Heart left ventricle (tissue), 16 donors: ENCODE measurements at regions not wholly inside any gene's neighbourhood (a gene's known extent, or its start where the extent isn't known, plus 50 kb on each side); places are given as distances from the start of the nearest gene placed in this dataset.
A peak's percentile ranks its signal among the peaks of the same experiment; 100 is the strongest.

Source experiments
- ATAC-seq, 4 donors: fragments of 200-7000 bp; cut with Tn5 transposase; one replicate each; pipeline ENCODE4 v1.9.1; 2020 to 2022; ENCODE audit warnings: moderate library complexity in 4 of 4, mild to moderate bottlenecking in 3 of 4, moderate number of reproducible peaks in 1 of 4
- DNase-seq, 5 donors: peaks; one replicate each; pipeline ENCODE4 v3.0.0-alpha.2; 2020
- H3K27ac ChIP-seq, 12 donors: fragments of 200-600 bp; sonication (generic) in 4 of 12; one replicate each; pipeline versions ENCODE4 v1.5.0 to v1.8.0; 2016 to 2022; ENCODE audit warnings: mild to moderate bottlenecking in 2 of 12
- H3K27me3 ChIP-seq, 9 donors: fragments of 200-600 bp; sonication (generic) in 2 of 9; one replicate each; pipeline versions ENCODE4 v1.5.1 to v1.8.0; 2016 to 2022; ENCODE audit warnings: mild to moderate bottlenecking in 3 of 9
- H3K36me3 ChIP-seq, 9 donors: fragments of 200-600 bp; sonication (generic) in 2 of 9; one replicate each; pipeline versions ENCODE4 v1.5.0 to v1.8.0; 2018 to 2022; ENCODE audit warnings: mild to moderate bottlenecking in 2 of 9
- H3K4me1 ChIP-seq, 12 donors: fragments of 200-600 bp; sonication (generic) in 4 of 12; one replicate each; pipeline versions ENCODE4 v1.5.0 to v1.8.0; 2016 to 2022; ENCODE audit warnings: mild to moderate bottlenecking in 3 of 12
- H3K4me3 ChIP-seq, 12 donors: fragments of 200-600 bp; sonication (generic) in 4 of 12; one replicate each; pipeline versions ENCODE4 v1.5.0 to v1.8.0; 2017 to 2022; ENCODE audit warnings: mild to moderate bottlenecking in 9 of 12, moderate library complexity in 4 of 12
- H3K9me3 ChIP-seq, 12 donors: fragments of 200-600 bp; sonication (generic) in 4 of 12; one replicate each; pipeline versions ENCODE4 v1.5.0 to v1.8.0; 2016 to 2022; ENCODE audit warnings: mild to moderate bottlenecking in 1 of 12
- CTCF ChIP-seq, 12 donors: fragments of 200-600 bp; sonication (generic) in 4 of 12; IDR thresholded peaks; one replicate each; pipeline versions ENCODE4 v1.5.0 to v1.8.0; 2018 to 2022; ENCODE audit warnings: antibody characterized with exemption in 12 of 12, mild to moderate bottlenecking in 5 of 12
- POLR2A ChIP-seq, 2 donors: fragments of 450-650 bp; IDR thresholded peaks; one replicate each; pipeline ENCODE4 v1.6.1; 2017; ENCODE audit warnings: antibody characterized with exemption in 2 of 2, mild to moderate bottlenecking in 2 of 2, moderate library complexity in 2 of 2
- WGBS, 4 donors: extraction: QIAGEN DNeasy Blood & Tissue Kit in 2 of 4; methylation state at CpG; one replicate each; pipeline versions ENCODE4 v1.1.5 to v1.1.7; 2013 to 2018; 5-methylcytosine and 5-hydroxymethylcytosine counted together
- intact Hi-C, 10 donors: fragments of 100-400 bp; cut with DNase I; formaldehyde crosslinking; loops; one replicate each; pipeline versions ENCODE4 v1.11.1 to v1.14.2; 2022
- donor health status: ischemic (EF 13 %, LVEDD 7.1; RV severe dilation, severe dysfunction).
- donor health status: healthy with polysubstance abuse.
- donor health status: DM: no; HTN: yes; CAD: no.
- donor health status: DM: no; HTN: no; CAD: no.
- donor health status: ischemic (EF 25% LVEDD 6.9; RV normal size, moderate dysfunction).
- donor health status: ischemic (EF 25% LVEDD 5.7; RV mildly dilated, moderate dysfunction).
- donor health status: healthy.
- donor health status: DM: yes; HTN: yes; CAD: no.
- donor health status: ischemic (EF 35%, LVEDD 5.7; RV mildly dilated, moderate dysfunction).
- donor health status: nonischemic (EF 11% LVEDD 7.7; RV severe dilation, severe dysfunction).
- donor health status: DM: yes; HTN: yes; CAD: no.
- donor health status: PGD.
- donor health status: ischemic (EF 29% LVEDD 5.4; RV normal size, mild dysfunction).
- donor health status: nonischemic (EF 23%, LVEDD 6.1; RV moderate dilation, normal function).

- H3K4me1 ChIP-seq = no peaks in the 10 kb centered on the region
- intact Hi-C loops = no loop called here
- H3K4me3 ChIP-seq = no peak overlapping the region
- DNase-seq (no peak), ATAC-seq (no peak)
- H3K36me3 ChIP-seq = no peaks in the 10 kb centered on the region
- WGBS, 4 donors = 69 to 80% (median 74%) methylated on average over 4 of the region's 4 CpGs
- no peaks in the 10 kb centered on the region for H3K9me3 ChIP-seq
- H3K27ac ChIP-seq = no peak overlapping the region
- TF ChIP-seq POLR2A (IDR thresholded peaks at IDR 0.05) = no peak
- no peak for TF ChIP-seq CTCF (IDR thresholded peaks at IDR 0.05)
- H3K27me3 ChIP-seq = no peaks in the 10 kb centered on the region
These were observed 68.9 kb upstream of the PGBD5 start for GRCh38 chr1:230495076-230495475.

- TF ChIP-seq CTCF (IDR thresholded peaks at IDR 0.05) = no peak
- no peak for TF ChIP-seq POLR2A (IDR thresholded peaks at IDR 0.05)
- ATAC-seq (no peak), DNase-seq (no peak)
- no peak overlapping the region for H3K27ac ChIP-seq
- H3K4me1 ChIP-seq = no peaks in the 10 kb centered on the region
- H3K4me3 ChIP-seq = no peak overlapping the region
- WGBS, 4 donors = 86 to 94% (median 93%) methylated on average over 1 of the region's 1 CpG
- H3K27me3 ChIP-seq = no peaks in the 10 kb centered on the region
- no peaks in the 10 kb centered on the region for H3K9me3 ChIP-seq
- intact Hi-C loops = no loop called here
- H3K36me3 ChIP-seq = no peaks in the 10 kb centered on the region
These were observed 68.4 kb upstream of the PGBD5 start for GRCh38 chr1:230494514-230494913.

- intact Hi-C loops = no loop called here
- TF ChIP-seq CTCF (IDR thresholded peaks at IDR 0.05) (no peak), POLR2A (IDR thresholded peaks at IDR 0.05) (no peak)
- H3K27ac ChIP-seq = no peak overlapping the region
- ATAC-seq (no peak), DNase-seq (no peak)
- H3K36me3 ChIP-seq = no peaks in the 10 kb centered on the region
- WGBS, 4 donors = 68 to 84% (median 71%) methylated on average over 1 of the region's 1 CpG
- no peaks in the 10 kb centered on the region for H3K27me3 ChIP-seq
- H3K9me3 ChIP-seq = no peaks in the 10 kb centered on the region
- H3K4me3 ChIP-seq = no peak overlapping the region
- no peaks in the 10 kb centered on the region for H3K4me1 ChIP-seq
These were observed 67.9 kb upstream of the PGBD5 start for GRCh38 chr1:230494026-230494425.

- intact Hi-C loops = no loop called here
- H3K36me3 ChIP-seq = no peaks in the 10 kb centered on the region
- no peaks in the 10 kb centered on the region for H3K4me1 ChIP-seq
- H3K4me3 ChIP-seq = no peak overlapping the region
- ATAC-seq (peak; percentile 73 to 83 (median 76)), DNase-seq (no peak)
- no peaks in the 10 kb centered on the region for H3K27me3 ChIP-seq
- TF ChIP-seq POLR2A (IDR thresholded peaks at IDR 0.05) (no peak), CTCF (IDR thresholded peaks at IDR 0.05) (no peak)
- 33 to 51% (median 39%) methylated on average over 3 of the region's 3 CpGs for WGBS, 4 donors
- peak overlapping the region in 2 of 12 donors; percentile 18 to 27 for H3K27ac ChIP-seq
- no peaks in the 10 kb centered on the region for H3K9me3 ChIP-seq
These were observed 67.1 kb upstream of the PGBD5 start for GRCh38 chr1:230493264-230493663.
